HepG2 (cell line): ENCODE measurements at regions not wholly inside any gene's neighbourhood (a gene's known extent, or its start where the extent isn't known, plus 50 kb on each side); places are given as distances from the start of the nearest gene placed in this dataset.

Experiments used
- BRCA1 ChIP-seq: sonication (generic); formaldehyde crosslinking; IDR thresholded peaks from 2 replicates; pipeline ENCODE4 v1.4.0; 2020; ENCODE audit warnings: missing genetic modification reagents
- HNF4A ChIP-seq: sonication (generic); formaldehyde crosslinking; IDR thresholded peaks from 2 replicates; pipeline ENCODE4 v1.4.0; 2020; ENCODE audit warnings: missing genetic modification reagents
- PHF8 ChIP-seq: sonication (generic); formaldehyde crosslinking; IDR thresholded peaks from 2 replicates; pipeline ENCODE4 v1.5.0; 2020; ENCODE audit warnings: missing genetic modification reagents

DNA sequence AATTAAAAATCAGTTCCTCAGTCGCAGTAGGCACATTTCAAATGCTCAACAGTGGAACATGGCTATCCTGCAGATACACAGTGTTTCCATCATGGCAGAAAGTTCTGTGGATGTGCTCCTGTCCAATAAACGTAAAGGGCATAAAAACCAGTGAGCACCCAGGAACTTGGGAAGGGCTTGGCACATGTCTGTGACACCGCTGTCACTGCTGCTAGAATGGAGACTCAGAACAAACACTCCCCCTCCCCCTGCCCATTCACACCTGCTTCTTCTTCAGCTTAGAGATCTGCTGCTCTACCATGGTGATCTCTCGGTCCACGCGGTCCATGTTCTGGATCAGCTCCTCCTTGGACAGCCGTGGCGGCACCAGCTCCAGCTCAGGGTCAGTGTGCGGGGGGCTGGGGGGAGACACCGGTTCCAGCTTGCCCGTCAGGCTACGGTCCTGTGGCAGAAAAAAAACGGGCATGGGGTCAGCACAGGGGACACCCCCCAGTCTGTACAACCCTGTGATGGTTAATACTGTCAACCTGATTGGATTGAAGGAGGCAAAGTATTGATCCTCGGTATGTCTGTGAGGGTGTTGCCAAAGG lies 94.6 kb downstream of the NCOR2 start:
- TF ChIP-seq HNF4A (no peak), PHF8 (CRISPR knock-in tag) (no peak), BRCA1 (CRISPR knock-in tag) (no peak)
